ENCODE measurements at regions not wholly inside any gene's neighbourhood (a gene's known extent, or its start where the extent isn't known, plus 50 kb on each side); places are given as distances from the start of the nearest gene placed in this dataset.

GRCh38 chr12:97948591-97948990, 486.0 kb downstream of the RMST start:
- no peak for TF ChIP-seq CTCF (IDR thresholded peaks at IDR 0.05; ENCODE audit: low read depth, low read length)
- TF ChIP-seq EZH2phosphoT487 (IDR thresholded peaks at IDR 0.05; ENCODE audit: low read depth), result no peak

Data from OCI-LY3 (cell line).